Mesothelial cell of epicardium (in vitro differentiated cells): ENCODE measurements at regions not wholly inside any gene's neighbourhood (a gene's known extent, or its start where the extent isn't known, plus 50 kb on each side); places are given as distances from the start of the nearest gene placed in this dataset.

ENCODE experiments used
- DNase-seq, 2 experiments: peaks; one replicate each; pipeline ENCODE4 v3.0.0; 2021; ENCODE audit warnings: low spot score in 2 of 2; ENCODE audit not compliant: unreplicated experiment in 2 of 2
- H3K27ac Mint-ChIP-seq: 2 replicates; pipeline ENCODE4 v1.8.0; 2021; ENCODE audit warnings: mixed read lengths
- H3K27me3 Mint-ChIP-seq: 2 replicates; pipeline ENCODE4 v1.8.0; 2021; ENCODE audit warnings: low read depth, mixed read lengths
- H3K36me3 Mint-ChIP-seq: 2 replicates; pipeline ENCODE4 v1.8.0; 2021; ENCODE audit warnings: mixed read lengths
- H3K4me1 Mint-ChIP-seq: 2 replicates; pipeline ENCODE4 v1.8.0; 2021; ENCODE audit warnings: mixed read lengths
- H3K4me3 Mint-ChIP-seq: 2 replicates; pipeline ENCODE4 v1.8.0; 2021; ENCODE audit warnings: mild to moderate bottlenecking, moderate library complexity, mixed read lengths
- H3K9me3 Mint-ChIP-seq: 2 replicates; pipeline ENCODE4 v1.8.0; 2021; ENCODE audit warnings: mixed read lengths
- TF ChIP-seq, protein P1 (sequence below): fragments of 200-600 bp; sonication (generic); IDR thresholded peaks from one replicate; pipeline ENCODE4 v1.5.0; 2021; ENCODE audit warnings: antibody characterized with exemption; ENCODE audit not compliant: unreplicated experiment

DNA sequence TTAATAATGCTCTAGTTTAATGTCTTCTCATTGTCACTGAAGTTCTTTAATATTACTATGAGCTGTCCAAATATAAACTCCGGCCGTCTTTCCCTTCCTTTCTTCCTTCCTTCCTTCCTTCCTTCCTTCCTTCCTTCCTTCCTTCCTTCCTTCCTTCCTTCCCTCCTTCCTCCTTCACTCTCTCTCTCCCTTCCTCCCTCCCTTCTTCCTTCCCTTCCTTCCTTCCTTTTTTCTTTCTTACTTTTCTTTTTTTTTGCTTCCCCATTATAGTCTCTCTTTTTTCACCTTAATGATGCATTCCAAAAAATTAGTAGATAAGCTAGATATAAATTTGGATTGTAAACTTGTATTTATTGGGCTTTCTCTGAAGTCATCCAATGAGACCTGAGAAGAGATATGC lies 431.0 kb upstream of the ADGRL4 start:
- Mint-ChIP-seq H3K36me3 (no peaks in the 10 kb centered on the region), H3K27me3 (no peaks in the 10 kb centered on the region), H3K4me1 (no peaks in the 10 kb centered on the region), H3K27ac (no peak overlapping the region), H3K4me3 (no peak overlapping the region), H3K9me3 (no peaks in the 10 kb centered on the region)
- TF ChIP-seq, protein P1, sequence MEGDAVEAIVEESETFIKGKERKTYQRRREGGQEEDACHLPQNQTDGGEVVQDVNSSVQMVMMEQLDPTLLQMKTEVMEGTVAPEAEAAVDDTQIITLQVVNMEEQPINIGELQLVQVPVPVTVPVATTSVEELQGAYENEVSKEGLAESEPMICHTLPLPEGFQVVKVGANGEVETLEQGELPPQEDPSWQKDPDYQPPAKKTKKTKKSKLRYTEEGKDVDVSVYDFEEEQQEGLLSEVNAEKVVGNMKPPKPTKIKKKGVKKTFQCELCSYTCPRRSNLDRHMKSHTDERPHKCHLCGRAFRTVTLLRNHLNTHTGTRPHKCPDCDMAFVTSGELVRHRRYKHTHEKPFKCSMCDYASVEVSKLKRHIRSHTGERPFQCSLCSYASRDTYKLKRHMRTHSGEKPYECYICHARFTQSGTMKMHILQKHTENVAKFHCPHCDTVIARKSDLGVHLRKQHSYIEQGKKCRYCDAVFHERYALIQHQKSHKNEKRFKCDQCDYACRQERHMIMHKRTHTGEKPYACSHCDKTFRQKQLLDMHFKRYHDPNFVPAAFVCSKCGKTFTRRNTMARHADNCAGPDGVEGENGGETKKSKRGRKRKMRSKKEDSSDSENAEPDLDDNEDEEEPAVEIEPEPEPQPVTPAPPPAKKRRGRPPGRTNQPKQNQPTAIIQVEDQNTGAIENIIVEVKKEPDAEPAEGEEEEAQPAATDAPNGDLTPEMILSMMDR: no peak
- DNase-seq: no peak

DNA sequence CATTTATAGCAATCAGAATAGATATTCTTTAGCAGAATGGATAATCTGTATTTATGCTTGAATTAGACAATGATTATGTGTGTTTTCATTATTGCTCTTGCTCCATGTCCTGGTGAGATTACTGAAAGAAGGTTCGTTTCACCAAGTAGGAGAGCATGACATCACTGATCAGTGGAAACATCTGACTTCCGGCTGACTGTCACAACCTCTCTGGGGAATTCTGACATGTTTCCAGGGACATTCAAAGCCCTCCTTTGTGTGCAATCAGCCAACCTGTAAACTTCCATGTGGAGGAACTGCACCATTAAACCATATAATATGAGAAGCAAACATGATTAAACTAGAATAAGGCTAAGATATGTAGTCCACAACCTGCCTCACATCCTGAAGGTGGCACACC lies 424.8 kb upstream of the ADGRL4 start:
- H3K9me3 Mint-ChIP-seq: no peaks in the 10 kb centered on the region
- TF ChIP-seq, protein P1: no peak
- no peaks in the 10 kb centered on the region for H3K27me3 Mint-ChIP-seq
- H3K4me1 Mint-ChIP-seq: no peaks in the 10 kb centered on the region
- DNase-seq: no peak
- H3K4me3 Mint-ChIP-seq: no peak overlapping the region
- no peak overlapping the region for H3K27ac Mint-ChIP-seq
- no peaks in the 10 kb centered on the region for H3K36me3 Mint-ChIP-seq

DNA sequence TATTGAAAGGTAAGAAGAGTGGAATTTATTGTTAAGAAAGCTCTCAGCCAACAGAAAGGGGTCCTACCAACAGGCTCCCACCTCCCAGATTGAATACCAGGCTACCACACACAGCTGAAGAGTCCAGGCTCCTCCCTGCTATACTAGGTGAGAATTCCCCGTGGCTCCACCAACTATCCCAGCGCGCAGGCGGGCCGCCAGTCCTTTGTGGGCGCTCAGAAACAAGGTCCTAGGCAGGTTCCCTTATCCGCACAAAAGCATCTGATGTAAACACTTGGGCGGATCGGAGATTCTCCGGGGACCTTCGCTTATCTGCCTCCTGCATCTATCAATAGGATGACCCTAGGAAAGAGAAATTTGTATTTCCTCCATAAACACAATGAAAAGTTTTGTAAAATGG lies 423.9 kb upstream of the ADGRL4 start:
- H3K27me3 Mint-ChIP-seq: no peaks in the 10 kb centered on the region
- H3K36me3 Mint-ChIP-seq: no peaks in the 10 kb centered on the region
- H3K9me3 Mint-ChIP-seq: no peaks in the 10 kb centered on the region
- H3K4me1 Mint-ChIP-seq: no peaks in the 10 kb centered on the region
- TF ChIP-seq, protein P1: no peak
- no peak for DNase-seq
- H3K27ac Mint-ChIP-seq: no peak overlapping the region
- H3K4me3 Mint-ChIP-seq: no peak overlapping the region

DNA sequence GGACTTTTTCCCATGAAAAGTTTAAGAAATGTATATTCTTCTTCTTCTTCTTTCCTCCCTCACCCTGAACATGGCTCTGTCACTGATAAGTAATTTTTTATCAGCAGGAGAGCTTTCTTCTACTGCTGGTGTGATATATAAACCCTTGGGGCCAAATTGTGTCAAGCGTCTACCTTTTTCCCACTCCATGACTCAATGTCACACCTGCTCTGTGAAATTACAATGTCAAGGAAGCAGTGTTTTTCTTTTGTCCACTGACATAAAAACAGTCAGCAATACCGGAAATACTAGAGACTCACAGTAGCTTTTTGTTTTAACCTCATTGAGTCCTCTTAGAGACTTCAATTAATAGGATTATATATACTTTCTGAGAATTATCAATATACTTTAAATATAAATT lies 416.2 kb upstream of the ADGRL4 start:
- H3K27me3 Mint-ChIP-seq: peaks cover 3% of the 10 kb centered on the region
- no peak overlapping the region for H3K27ac Mint-ChIP-seq
- H3K4me3 Mint-ChIP-seq: no peak overlapping the region
- no peaks in the 10 kb centered on the region for H3K36me3 Mint-ChIP-seq
- TF ChIP-seq, protein P1: no peak
- H3K9me3 Mint-ChIP-seq: peaks cover 11% of the 10 kb centered on the region
- no peaks in the 10 kb centered on the region for H3K4me1 Mint-ChIP-seq
- no peak for DNase-seq

DNA sequence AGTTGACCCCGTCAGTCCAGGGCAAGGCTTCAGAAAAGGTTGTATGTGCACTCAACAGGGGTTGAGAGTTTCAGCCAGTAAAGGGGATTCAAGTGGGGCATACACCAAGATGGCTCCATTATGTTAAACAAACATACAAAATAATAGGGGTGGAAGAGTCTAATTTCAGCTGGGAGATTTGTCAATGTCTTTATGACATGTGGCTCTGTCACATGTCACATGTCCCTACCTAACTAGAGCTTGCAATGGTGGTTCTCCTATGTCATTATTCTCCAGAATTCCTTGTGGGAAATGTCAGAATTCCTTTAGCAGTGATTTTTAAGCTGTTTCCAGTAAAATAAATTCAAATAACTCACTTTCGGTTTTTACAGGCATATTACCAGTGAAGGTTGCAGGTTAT lies 392.0 kb upstream of the ADGRL4 start:
- H3K9me3 Mint-ChIP-seq: peaks cover 3% of the 10 kb centered on the region
- no peaks in the 10 kb centered on the region for H3K4me1 Mint-ChIP-seq
- H3K27ac Mint-ChIP-seq: no peak overlapping the region
- no peak overlapping the region for H3K4me3 Mint-ChIP-seq
- TF ChIP-seq, protein P1: no peak
- no peak for DNase-seq
- peaks cover 12% of the 10 kb centered on the region for H3K27me3 Mint-ChIP-seq
- H3K36me3 Mint-ChIP-seq: no peaks in the 10 kb centered on the region

DNA sequence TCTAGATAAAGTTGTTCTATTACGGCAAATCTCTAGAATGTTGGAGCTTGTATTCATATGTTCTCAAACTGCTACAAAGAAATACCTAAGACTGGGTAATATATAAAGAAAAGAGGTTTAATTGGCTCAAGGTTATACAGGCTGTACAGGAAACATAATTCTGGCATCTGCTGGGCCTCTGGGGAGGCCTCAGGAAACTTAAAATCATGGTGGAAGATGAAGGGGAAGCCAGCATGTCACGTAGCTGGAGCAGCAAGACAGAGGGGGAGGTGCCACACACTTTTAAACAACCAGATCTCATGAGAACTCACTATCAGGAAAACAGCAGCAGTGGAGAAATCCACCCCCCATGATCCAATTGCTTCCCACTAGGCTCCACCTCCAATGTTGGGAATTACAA lies 390.4 kb upstream of the ADGRL4 start:
- Mint-ChIP-seq H3K4me1 (peaks cover 9% of the 10 kb centered on the region), H3K4me3 (no peak overlapping the region)

More for the DNA sequence above, 390.4 kb upstream of the ADGRL4 start:
- no peak for DNase-seq
- Mint-ChIP-seq H3K27ac (no peak overlapping the region), H3K36me3 (no peaks in the 10 kb centered on the region), H3K9me3 (peaks cover 3% of the 10 kb centered on the region), H3K27me3 (peaks cover 14% of the 10 kb centered on the region)
- TF ChIP-seq, protein P1: no peak
